Stimulated activated CD4-positive, alpha-beta T cell treated with anti-CD3 and anti-CD28 coated beads, Interleukin-4, amount 100 ng/mL, for 24 hours (primary cell): ENCODE measurements at regions not wholly inside any gene's neighbourhood (a gene's known extent, or its start where the extent isn't known, plus 50 kb on each side); places are given as distances from the start of the nearest gene placed in this dataset.

Experiments
- DNase-seq: peaks from one replicate; pipeline ENCODE4 v3.0.0-alpha.2; 2020

- no peak for DNase-seq
Observed at GRCh38 chr2:19807866-19808265, 93.9 kb downstream of the TTC32 start.

- DNase-seq = no peak
Observed at GRCh38 chr2:19807346-19807745, 94.4 kb downstream of the TTC32 start.

GRCh38 chr2:19806591-19806990, 95.2 kb downstream of the TTC32 start:
- DNase-seq = no peak

DNA sequence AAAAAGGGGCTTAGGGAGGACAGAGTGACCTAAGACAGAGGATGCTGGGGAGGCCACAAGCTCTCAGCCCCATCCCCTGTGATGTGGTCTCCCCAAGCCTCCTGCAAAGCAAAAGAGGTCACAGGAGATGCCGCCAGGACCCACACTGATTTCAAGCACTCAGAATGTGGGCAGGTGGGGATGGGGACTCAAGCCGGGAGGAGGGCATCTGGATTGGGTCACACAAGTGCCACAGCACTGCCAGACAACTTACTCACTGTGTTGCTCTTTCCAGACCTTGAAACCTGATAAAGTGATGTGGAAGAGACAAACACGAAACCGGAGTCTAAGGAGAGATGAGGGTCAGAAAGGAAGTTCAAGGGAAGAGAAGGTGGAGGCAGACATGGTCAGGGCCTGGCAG, 95.7 kb downstream of the TTC32 start:
- no peak for DNase-seq

- DNase-seq = no peak
Observed at GRCh38 chr2:19805266-19805665, 96.5 kb downstream of the TTC32 start.

- DNase-seq = no peak
Observed at GRCh38 chr2:19804639-19805260, 97.0 kb downstream of the TTC32 start.

DNA sequence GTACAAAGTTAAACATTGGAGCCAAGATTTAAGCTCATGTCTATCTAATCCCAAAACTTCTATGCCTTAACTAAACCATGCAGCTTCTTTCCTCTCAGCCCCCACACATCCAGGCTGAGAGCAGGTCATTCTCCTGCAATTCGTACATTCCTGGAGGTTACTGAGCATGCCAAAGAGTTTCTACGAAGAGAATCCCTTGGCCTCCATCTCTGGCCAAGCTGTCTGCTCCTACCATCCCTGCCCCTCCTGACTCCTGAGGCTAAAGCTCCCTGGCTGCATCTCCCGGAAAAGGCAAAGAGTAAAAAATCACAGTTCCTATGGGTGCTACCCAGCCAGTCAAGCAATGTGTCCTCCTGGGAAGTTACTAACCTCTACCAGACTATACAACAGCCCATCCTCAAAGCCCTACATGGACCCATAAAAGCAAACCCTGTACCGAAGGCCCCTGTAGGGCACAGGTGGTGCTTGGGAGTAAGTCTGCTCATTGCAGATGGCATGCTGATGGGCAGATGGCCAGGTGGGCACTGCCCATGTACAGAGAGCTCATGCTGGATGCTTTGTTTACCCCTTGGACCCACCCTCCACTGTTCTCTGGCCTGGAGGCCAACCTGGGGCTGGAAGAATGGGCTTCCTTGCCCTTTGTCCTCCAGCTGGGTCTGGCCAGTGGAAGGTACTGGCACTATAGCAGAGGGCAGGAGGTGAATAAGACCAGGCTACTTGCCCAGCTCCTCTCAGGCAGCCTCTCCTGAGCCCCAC, 99.5 kb downstream of the TTC32 start:
- DNase-seq = no peak

DNA sequence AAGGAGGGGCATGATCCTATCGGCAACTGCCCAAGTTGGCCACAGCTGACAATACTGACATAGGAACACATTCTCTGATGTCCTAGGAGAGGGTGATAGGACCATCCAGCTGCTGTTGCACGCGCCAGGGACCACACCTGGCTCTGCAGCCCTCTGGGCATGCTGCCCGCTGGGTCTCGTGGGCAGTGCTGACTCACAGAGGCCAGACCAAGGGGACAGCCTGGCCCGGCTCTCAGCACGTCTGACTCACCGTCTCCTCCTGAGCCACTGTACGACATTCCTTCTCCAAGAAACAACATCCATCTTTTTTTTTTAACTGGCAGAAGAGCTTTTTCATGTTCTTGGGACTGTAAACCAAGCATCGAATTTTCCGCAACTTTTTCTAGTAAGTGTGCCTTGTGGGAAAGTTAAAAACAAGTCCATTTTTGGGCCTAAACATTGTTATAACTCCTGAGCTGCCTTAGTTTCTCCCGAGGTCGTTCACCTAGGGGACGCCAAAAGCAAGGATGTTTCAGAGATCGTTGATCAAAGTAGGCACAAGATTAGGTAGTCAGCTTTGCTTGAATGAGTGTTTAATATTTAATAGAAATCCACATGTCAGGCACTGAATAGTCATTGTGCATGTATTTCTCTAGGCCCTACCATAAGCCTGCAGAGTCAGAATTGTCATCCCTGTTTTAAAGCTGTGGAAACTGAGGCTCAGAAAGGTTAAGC, 100.3 kb downstream of the TTC32 start:
- DNase-seq = no peak

GRCh38 chr2:19800796-19801195, 101.0 kb downstream of the TTC32 start:
- no peak for DNase-seq

DNA sequence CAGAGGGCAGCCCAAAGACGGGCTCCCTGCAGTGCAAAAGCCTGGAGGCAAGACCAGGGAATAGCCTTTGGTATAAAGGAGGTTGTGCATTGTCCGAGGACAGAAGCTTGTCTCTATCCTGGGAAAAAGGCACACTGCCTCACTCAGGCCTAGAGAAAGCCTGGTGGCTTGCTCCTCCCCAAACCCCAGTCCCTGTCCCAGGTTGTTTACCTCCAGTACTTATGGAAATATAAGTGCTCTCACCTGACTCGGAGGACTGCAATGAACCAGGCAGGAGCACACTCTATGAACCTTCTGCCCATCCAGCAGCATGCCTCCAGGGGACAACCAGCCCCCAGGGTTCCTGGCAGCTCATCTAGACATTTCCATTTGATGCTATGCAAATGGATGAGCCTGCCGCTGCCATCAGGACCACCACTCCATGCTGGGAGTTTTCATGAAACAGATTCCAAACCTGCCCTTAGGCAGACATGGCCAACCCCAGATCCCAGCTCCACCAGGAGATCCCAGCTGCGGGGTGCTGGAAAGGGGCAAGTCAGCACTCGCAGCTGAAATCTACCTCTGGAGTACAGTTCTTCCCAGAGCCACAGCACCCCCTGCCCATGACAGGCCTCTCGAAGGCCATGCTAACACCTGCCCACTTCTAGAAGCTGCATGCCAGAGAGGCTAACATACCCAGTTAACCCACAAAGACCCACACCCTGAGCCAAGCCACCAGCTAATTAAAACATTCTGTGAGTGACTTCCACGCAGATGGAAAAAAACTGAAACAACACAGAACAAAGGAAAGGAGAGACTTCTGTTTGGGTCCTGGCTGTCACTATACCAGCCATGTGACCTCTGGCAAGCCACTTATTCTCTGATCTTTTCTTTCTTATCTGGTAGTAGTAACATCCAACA, 101.7 kb downstream of the TTC32 start:
- DNase-seq = no peak

DNA sequence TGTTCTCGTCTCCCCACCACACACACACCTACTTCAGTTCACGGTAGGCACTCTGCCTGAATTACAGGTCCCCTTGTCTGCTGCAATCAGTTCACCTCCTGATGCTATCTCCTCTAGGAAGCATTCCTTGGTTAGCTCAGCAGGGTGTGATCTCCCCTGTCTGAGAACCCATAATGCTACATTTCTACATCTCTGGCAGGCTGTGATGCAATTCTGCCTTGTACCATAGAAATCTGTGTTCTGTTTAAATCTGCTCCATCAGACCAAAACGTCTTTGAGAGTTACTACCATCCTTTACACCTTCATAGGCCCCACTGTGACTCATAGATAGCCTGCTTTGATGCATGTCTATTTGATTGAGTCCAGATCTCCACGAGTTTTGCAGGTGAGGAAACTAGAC, 103.9 kb downstream of the TTC32 start:
- no peak for DNase-seq

GRCh38 chr2:19797243-19797810, 104.5 kb downstream of the TTC32 start:
- no peak for DNase-seq

DNA sequence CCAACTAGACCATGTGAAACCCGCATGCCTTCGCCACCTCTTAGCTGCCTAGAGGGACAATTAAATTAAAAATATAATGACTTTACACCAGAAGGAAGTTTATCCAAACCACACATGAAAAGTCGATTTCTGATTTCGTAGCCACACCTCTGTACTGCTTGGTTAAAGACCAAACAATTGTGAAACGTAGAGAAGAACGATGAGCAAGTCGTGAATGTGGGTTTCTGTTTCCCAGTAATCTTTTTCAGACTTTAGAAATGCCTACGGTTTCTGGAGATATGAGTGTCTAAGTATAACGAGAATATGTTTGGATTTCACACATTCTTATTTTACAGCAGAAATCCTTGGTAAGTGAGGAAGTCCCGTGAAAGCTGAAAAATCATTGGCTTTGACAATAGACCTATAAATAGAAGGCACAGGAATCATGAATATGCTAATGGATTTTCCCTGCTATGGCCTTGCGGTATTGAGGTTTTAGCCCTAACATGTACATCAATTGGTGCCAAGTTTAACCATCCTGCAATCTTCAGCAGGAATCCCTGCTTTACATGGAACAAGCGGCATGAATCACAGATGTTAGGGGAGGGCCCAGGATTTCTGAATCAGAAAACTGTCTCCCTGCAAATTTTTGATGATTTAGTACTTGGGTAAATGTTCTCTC, 105.6 kb downstream of the TTC32 start:
- no peak for DNase-seq

DNA sequence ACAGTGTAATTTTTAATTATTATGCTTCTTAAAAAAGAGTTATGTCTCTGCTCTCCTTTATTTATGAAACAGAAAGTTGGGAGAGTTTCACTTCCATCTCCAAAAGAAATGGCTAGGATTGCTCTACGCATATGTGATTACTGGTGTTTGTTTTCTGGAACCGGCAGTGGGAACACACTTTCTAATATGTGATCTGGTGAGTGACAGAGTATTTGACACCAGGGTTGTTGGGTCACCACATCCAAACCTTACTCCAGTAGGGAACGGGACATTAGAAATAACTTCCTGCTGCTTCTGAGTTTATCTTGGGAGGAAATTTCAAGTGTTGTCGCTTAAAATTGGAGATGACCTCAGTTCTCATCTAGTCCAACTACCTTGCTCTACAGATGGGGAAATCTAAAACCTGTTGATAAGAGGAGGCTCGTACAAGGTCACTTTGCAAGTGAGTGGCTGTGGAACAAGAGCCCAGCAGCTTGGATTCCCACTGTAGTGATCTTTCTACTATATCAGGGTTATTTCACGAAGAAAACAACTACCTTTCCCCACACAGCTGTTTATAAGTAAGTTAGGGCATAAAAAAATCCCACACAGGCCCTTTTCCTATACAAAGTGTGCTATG, 108.5 kb downstream of the TTC32 start:
- no peak for DNase-seq

DNA sequence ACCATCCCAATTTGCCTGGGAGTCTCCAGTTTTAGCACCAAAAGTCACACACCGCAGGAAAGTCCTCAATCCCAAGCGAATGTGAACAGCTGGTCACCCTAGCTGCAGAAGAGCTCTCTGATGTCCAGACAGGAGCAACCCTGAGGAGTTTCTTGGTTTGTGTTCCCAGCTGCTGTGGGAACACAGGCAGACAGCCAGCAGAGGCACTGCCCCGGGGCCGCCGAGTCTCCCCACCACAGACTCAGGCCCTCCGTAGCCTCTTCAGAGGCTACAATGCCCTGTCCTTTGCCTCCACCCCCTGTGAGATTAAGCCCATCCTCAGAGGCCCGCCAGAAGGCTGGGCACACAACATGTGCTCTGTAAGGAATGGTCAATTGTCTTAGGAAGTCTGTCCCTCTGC, 111.5 kb downstream of the TTC32 start:
- DNase-seq = no peak

DNA sequence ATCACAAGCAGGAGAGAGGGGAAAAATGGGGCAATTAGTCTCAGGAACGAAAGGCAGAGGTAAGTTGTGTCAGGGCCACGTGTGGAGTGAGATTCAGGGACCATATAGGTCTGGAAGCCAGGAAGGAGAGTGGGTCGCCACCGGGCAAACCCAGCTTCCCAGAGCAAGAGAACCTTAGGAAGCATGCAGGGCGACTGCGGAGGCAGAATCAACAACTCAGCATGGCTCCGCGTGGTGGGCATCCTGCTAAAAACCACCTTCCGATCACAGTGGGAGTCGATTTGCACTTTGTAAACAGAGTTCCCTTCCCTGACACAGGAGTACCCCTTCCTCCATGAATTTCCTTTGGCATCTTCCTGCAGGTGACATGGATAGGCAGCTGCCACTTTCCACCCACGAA, 114.6 kb downstream of the TTC32 start:
- no peak for DNase-seq

- no peak for DNase-seq
Observed at GRCh38 chr2:19786408-19787058, 115.2 kb downstream of the TTC32 start.

DNA sequence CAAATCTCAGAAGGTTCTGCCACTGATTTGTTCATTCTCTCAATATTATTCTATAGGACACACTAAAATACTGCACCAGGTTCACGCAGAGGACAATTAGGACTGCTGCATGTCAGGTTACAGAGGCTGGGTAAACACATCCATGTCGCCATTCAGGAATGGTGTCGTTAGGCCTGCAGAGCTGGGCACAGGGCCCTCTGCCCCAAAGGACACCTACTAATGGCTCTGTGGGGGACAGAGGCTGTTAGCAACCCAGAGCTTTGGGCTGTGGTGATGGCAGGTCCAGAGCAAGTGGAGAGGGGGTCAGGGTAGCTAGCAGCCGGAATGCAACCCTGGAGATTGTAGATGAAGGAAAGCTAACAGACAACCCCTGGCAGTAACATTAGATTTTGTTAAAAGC, 115.9 kb downstream of the TTC32 start:
- DNase-seq = no peak

GRCh38 chr2:19785447-19785846, 116.3 kb downstream of the TTC32 start:
- no peak for DNase-seq

- DNase-seq = no peak
Observed at GRCh38 chr2:19784456-19784855, 117.3 kb downstream of the TTC32 start.

- DNase-seq = no peak
Observed at GRCh38 chr2:19783935-19784334, 117.8 kb downstream of the TTC32 start.
